ENCODE measurements at regions not wholly inside any gene's neighbourhood (a gene's known extent, or its start where the extent isn't known, plus 50 kb on each side); places are given as distances from the start of the nearest gene placed in this dataset.
"Not testable (repeated sequence)": the region's sequence is repeated elsewhere in the genome, so short reads cannot be mapped to it uniquely, and the experiment has no call there.

GRCh38 chr9:41653560-41654340 lies 464.6 kb upstream of the ZNG1F start:
- DNase-seq (ENCODE audit: low read depth in 1 of 2, low spot score in 1 of 2); in situ Hi-C loops (cut with HindIII; ENCODE audit: low pct_unique_long_range_greater_than_20kb, low sequenced_read_pairs): not testable (repeated sequence)

- DNase-seq (ENCODE audit: low read depth in 1 of 2, low spot score in 1 of 2); in situ Hi-C loops (cut with HindIII; ENCODE audit: low pct_unique_long_range_greater_than_20kb, low sequenced_read_pairs): not testable (repeated sequence)
Measured at GRCh38 chr9:41652800-41653199, 463.7 kb upstream of the ZNG1F start.

- DNase-seq (ENCODE audit: low read depth in 1 of 2, low spot score in 1 of 2); in situ Hi-C loops (cut with HindIII; ENCODE audit: low pct_unique_long_range_greater_than_20kb, low sequenced_read_pairs): not testable (repeated sequence)
Measured at GRCh38 chr9:41652100-41652713, 463.1 kb upstream of the ZNG1F start.

DNA sequence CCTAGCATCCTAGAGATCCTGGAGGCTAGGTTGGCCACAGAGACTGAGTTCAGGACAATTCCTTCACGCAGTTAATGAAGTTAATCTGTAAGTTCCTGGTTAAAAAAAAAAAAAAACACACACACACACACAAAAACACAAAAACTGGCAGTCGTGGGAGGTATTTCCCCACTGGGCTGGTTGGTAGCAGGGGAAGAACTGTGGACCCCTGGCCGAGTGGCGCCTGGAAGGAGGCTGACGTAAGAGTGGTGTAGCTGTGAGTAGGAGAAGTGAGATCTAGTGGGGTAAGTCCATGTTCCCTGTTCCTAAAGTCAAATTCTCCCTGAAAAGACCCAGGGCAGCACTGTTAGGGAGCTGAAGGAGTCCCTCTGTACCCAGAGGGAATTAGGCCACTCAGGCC lies 461.0 kb upstream of the ZNG1F start:
- in situ Hi-C loops (cut with HindIII; ENCODE audit: low pct_unique_long_range_greater_than_20kb, low sequenced_read_pairs); DNase-seq (ENCODE audit: low read depth in 1 of 2, low spot score in 1 of 2): not testable (repeated sequence)

- DNase-seq (ENCODE audit: low read depth in 1 of 2, low spot score in 1 of 2); in situ Hi-C loops (cut with HindIII; ENCODE audit: low pct_unique_long_range_greater_than_20kb, low sequenced_read_pairs): not testable (repeated sequence)
Measured at GRCh38 chr9:41648564-41648963, 459.4 kb upstream of the ZNG1F start.

DNA sequence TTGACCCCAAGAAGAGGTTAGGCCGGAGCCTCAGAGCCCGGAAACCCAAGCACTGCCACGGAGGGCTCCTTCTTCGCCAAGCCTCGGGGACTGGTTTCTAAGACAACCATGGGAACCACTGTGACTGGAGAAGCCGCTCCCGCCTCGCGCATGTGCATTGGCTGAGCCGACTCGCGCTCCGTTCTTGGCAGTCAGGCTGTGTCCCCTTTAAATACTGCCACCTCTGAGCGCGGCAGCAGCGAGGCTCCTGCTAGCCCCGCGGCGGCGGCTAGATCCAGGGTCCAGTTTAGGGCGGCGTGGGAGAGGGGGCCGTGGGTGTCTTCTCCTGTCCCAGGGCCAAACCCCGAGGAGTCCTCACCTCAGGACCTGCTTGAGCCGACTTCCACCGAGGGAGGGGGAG lies 457.1 kb upstream of the ZNG1F start:
- DNase-seq (ENCODE audit: low read depth in 1 of 2, low spot score in 1 of 2); in situ Hi-C loops (cut with HindIII; ENCODE audit: low pct_unique_long_range_greater_than_20kb, low sequenced_read_pairs): not testable (repeated sequence)

DNA sequence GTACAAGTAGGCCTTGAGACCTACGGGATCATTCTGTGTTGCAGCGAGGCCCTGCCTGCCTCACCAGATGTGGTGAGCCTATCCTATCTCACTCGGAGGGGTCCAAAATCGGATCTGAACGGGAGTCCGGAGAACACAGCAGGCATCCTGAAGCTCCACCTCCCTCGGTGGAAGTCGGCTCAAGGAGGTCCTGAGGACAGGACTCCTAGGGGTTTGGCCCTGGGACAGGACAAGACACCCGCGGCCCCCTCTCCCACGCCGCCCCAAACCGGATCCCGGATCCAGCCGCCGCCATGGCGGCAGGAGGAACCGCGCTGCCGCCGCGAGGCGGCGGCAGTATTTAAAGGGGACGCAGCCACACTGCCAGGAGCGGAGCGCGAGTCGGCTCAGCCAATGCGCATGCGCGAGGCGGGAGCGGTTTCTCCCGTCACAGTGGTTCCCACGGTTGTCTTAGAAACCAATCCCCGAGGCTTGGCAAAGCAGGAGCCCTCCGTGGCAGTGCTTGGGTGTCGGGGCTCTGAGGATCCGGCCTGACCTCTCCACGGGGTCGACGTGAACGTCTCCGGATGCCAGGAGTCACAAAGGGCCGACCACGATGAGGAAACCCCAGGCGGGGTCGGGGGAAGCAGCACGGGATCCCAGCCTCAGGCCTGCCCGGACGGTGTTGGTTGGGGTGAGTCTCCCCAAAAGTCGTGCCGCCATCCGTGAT lies 454.6 kb upstream of the ZNG1F start:
- DNase-seq (ENCODE audit: low read depth in 1 of 2, low spot score in 1 of 2); in situ Hi-C loops (cut with HindIII; ENCODE audit: low pct_unique_long_range_greater_than_20kb, low sequenced_read_pairs): not testable (repeated sequence)

GRCh38 chr9:41633726-41634125 lies 444.6 kb upstream of the ZNG1F start:
- DNase-seq (ENCODE audit: low read depth in 1 of 2, low spot score in 1 of 2); in situ Hi-C loops (cut with HindIII; ENCODE audit: low pct_unique_long_range_greater_than_20kb, low sequenced_read_pairs): not testable (repeated sequence)

- in situ Hi-C loops (cut with HindIII; ENCODE audit: low pct_unique_long_range_greater_than_20kb, low sequenced_read_pairs); DNase-seq (ENCODE audit: low read depth in 1 of 2, low spot score in 1 of 2): not testable (repeated sequence)
Measured at GRCh38 chr9:41623666-41624065, 434.5 kb upstream of the ZNG1F start.

- in situ Hi-C loops (cut with HindIII; ENCODE audit: low pct_unique_long_range_greater_than_20kb, low sequenced_read_pairs) = not testable (repeated sequence)
Measured at GRCh38 chr9:41619254-41619653, 430.1 kb upstream of the ZNG1F start.

DNA sequence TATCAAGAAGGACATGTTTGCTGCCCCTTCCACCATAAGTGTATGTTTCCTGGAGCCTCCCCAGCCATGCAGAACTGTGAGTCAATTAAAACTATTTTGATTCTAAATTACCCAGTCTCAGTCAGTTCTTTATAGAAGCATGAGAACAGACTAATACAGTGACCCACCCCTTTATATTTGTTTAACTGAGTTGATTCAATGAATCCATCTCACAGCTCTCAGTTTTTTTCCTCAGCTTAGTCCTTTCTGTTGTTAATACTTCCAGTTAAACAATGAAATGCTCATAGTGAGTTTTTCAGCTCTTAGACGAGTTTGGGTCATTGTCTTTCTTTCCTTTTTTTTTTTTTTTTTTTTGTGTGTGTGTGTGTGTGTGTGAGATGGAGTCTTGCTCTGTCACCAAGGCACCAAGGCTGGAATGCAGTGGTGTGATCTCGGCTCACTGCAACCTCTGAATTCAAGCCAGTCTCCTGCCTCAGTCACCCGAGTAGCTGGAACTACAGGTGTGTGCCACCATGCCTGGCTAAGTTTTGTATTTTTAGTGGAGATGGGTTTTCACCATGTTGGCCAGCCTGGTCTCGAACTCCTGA lies 417.9 kb upstream of the ZNG1F start:
- in situ Hi-C loops (cut with HindIII; ENCODE audit: low pct_unique_long_range_greater_than_20kb, low sequenced_read_pairs); DNase-seq (ENCODE audit: low read depth in 1 of 2, low spot score in 1 of 2): not testable (repeated sequence)

More at GRCh38 chr9:41619254-41619653, 430.1 kb upstream of the ZNG1F start:
- not testable (repeated sequence) for DNase-seq (ENCODE audit: low read depth in 1 of 2, low spot score in 1 of 2)

DNA sequence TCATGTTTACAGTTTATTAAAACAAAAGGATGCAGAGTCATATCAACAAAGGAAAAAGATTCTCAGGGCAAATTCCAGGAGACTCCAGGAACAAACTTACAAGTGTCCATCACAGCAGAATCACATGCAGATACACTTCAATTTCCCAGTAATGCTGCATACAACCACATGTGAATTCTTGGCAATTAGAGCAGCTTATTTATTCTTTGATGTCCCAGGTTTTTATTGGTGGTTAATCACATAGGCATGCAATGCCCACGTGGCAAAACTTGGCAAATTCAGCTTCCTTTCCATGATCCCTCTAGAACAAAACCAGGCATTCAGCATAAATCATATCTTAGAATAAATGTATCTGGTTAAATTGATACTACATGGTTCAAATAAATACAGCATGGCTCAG lies 376.5 kb upstream of the ZNG1F start:
- DNase-seq (ENCODE audit: low read depth in 1 of 2, low spot score in 1 of 2); in situ Hi-C loops (cut with HindIII; ENCODE audit: low pct_unique_long_range_greater_than_20kb, low sequenced_read_pairs): not testable (repeated sequence)

All from T47D (cell line).